Activated CD8-positive, alpha-beta T cell treated with anti-CD3 and anti-CD28 coated beads for 36 hours (primary cell): ENCODE measurements at regions not wholly inside any gene's neighbourhood (a gene's known extent, or its start where the extent isn't known, plus 50 kb on each side); places are given as distances from the start of the nearest gene placed in this dataset.

Source experiments
- ATAC-seq: fragments of 200-7000 bp; cut with Tn5 transposase; one replicate; pipeline ENCODE4 v1.10.0; 2021; ENCODE audit warnings: mild to moderate bottlenecking, moderate library complexity
- CTCF ChIA-PET: fragments of 350-600 bp; sonication (Branson Sonifier 250); formaldehyde crosslinking; loops from one replicate; lab custom pipeline; 2021; ENCODE audit warnings: antibody characterized with exemption; lab: Charles Lee
- POLR2A ChIA-PET: fragments of 350-600 bp; sonication (Branson Sonifier 250); formaldehyde crosslinking; loops from one replicate; lab custom pipeline; 2021; ENCODE audit warnings: antibody characterized with exemption; lab: Charles Lee
- DNase-seq: peaks from one replicate; pipeline ENCODE4 v3.0.0-alpha.2; 2020
- H3K27ac Mint-ChIP-seq: one replicate; pipeline ENCODE4 v1.8.0; 2021; ENCODE audit warnings: mild to moderate bottlenecking, mixed read lengths
- H3K27me3 Mint-ChIP-seq: one replicate; pipeline ENCODE4 v1.8.0; 2021; ENCODE audit warnings: mixed read lengths
- H3K36me3 Mint-ChIP-seq: one replicate; pipeline ENCODE4 v1.8.0; 2021; ENCODE audit warnings: low read depth, mixed read lengths
- H3K4me1 Mint-ChIP-seq: one replicate; pipeline ENCODE4 v1.8.0; 2021; ENCODE audit warnings: low read depth, mixed read lengths
- H3K4me3 Mint-ChIP-seq: one replicate; pipeline ENCODE4 v1.8.0; 2021; ENCODE audit warnings: mild to moderate bottlenecking, moderate library complexity, mixed read lengths
- H3K9me3 Mint-ChIP-seq: one replicate; pipeline ENCODE4 v1.8.0; 2021; ENCODE audit warnings: mixed read lengths
- CTCF ChIP-seq: fragments of 200-600 bp; IDR thresholded peaks from one replicate; pipeline ENCODE4 v1.8.0; 2022; ENCODE audit warnings: antibody characterized with exemption, mild to moderate bottlenecking
- intact Hi-C: fragments of 100-400 bp; cut with micrococcal nuclease; formaldehyde crosslinking; loops from one replicate; pipeline ENCODE4 v1.10.0; 2022

DNA sequence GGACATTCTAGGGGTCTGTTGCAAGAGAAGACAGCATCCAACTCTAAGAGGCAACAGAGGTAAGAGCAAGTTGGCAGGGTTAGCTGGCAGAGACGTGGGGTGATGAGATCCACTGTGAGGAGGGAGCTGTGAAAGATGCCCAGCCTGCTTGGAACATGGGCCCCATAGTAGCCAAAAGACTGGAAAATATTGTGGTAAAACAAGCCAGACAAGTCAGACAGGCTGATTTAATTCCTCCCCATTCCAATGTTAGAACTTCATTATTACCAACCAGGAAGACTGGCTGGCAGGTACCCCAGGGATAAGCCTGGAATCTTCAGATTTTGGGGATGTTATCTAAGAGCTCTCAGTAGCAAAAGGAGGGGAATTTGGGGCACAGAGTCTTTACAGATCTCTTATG lies 181.3 kb downstream of the SEC61B start:
- Mint-ChIP-seq H3K4me1 (no peaks in the 10 kb centered on the region), H3K4me3 (no peak overlapping the region), H3K27me3 (peaks cover 4% of the 10 kb centered on the region), H3K36me3 (no peaks in the 10 kb centered on the region), H3K9me3 (no peaks in the 10 kb centered on the region), H3K27ac (no peak overlapping the region)
- CTCF ChIA-PET: no interaction called here
- no peak for TF ChIP-seq CTCF
- intact Hi-C loops: no loop called here
- DNase-seq: no peak
- ATAC-seq: no peak
- POLR2A ChIA-PET: interaction anchor here (0.6 kb wide), 1 partner anchor 11 kb away, joined by 4 read pairs; no protein-coding TSS in a partner anchor

- ChIA-PET CTCF (no interaction called here), POLR2A (no interaction called here)
- intact Hi-C loops: no loop called here
- ATAC-seq (no peak), DNase-seq (no peak)
- Mint-ChIP-seq H3K27ac (no peak overlapping the region), H3K27me3 (peaks cover 4% of the 10 kb centered on the region), H3K4me3 (no peak overlapping the region), H3K9me3 (no peaks in the 10 kb centered on the region), H3K4me1 (no peaks in the 10 kb centered on the region), H3K36me3 (no peaks in the 10 kb centered on the region)
- no peak for TF ChIP-seq CTCF
Measured at GRCh38 chr9:99405359-99405758, 183.3 kb downstream of the SEC61B start.

DNA sequence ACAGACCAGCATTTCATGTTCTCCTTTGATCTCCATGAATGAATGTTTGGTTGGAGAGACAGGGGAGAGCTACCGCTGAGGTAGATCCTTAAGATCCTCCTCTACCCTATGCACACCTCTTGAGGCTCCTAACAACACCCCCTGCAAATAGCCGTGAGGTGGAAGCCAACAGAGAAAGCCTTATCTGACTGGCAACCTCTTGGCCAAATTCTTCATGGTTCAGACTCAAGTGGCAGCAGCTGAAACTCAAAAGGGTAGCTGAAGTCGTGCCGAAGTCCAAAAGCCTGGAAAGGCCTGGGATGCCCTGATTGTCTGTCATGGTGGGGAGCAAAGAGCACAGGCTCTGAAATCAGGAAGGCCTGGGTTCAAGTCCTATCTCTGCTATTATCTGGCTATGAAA lies 184.9 kb downstream of the SEC61B start:
- DNase-seq (no peak), ATAC-seq (no peak)
- no peak overlapping the region for H3K4me3 Mint-ChIP-seq
- POLR2A ChIA-PET: interaction anchor here (0.6 kb wide), 1 partner anchor 209 kb away, joined by 3 read pairs; no protein-coding TSS in a partner anchor
- H3K4me1 Mint-ChIP-seq: no peaks in the 10 kb centered on the region
- CTCF ChIA-PET: interaction anchor here (1.1 kb wide), 1 partner anchor 141 kb away, joined by 3 read pairs; no protein-coding TSS in a partner anchor
- H3K9me3 Mint-ChIP-seq: no peaks in the 10 kb centered on the region
- H3K36me3 Mint-ChIP-seq: no peaks in the 10 kb centered on the region
- peaks cover 3% of the 10 kb centered on the region for H3K27me3 Mint-ChIP-seq
- TF ChIP-seq CTCF: no peak
- no peak overlapping the region for H3K27ac Mint-ChIP-seq
- intact Hi-C loops: no loop called here

GRCh38 chr9:99411068-99411467 lies 189.0 kb downstream of the SEC61B start:
- intact Hi-C loops: no loop called here
- ChIA-PET POLR2A (interaction anchor here (0.6 kb wide), 1 partner anchor 1268 kb away, joined by 3 read pairs; no protein-coding TSS in a partner anchor), CTCF (no interaction called here)
- H3K27ac Mint-ChIP-seq: no peak overlapping the region
- DNase-seq (no peak), ATAC-seq (no peak)
- H3K9me3 Mint-ChIP-seq: no peaks in the 10 kb centered on the region
- no peak overlapping the region for H3K4me3 Mint-ChIP-seq
- H3K36me3 Mint-ChIP-seq: no peaks in the 10 kb centered on the region
- peaks cover 3% of the 10 kb centered on the region for H3K4me1 Mint-ChIP-seq
- no peak for TF ChIP-seq CTCF
- H3K27me3 Mint-ChIP-seq: no peaks in the 10 kb centered on the region

DNA sequence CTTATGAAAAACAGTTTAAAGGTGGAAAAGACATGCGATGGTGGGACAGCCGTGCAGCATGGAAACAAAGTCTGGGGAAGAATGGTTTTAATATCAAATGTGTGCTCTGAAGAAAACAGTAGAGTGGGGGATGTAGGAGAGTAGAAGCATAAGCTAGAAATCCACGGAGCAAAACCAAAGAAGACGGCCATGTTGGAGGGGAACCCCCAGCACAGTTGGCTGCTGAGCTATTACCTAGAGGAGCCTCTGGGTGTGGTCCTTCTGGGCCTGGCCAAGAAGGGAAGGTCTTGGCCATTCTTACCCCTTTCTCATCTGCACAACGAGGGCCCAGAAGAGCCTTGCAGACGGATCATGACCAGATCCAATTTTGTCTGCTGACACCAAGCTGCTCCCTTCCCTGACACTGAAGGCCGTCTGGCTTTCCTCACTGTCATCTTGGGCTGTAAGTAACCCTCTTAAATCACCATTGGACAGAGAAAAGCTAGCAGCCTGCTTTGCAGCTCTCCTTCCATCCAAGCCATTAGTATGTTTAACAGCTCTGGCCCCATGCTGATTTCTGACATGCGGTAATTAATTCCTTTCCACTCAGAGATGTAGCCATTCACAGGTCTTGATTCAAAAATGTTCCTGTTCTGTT lies 189.5 kb downstream of the SEC61B start:
- TF ChIP-seq CTCF: no peak
- Mint-ChIP-seq H3K9me3 (no peaks in the 10 kb centered on the region), H3K4me3 (no peak overlapping the region), H3K27me3 (no peaks in the 10 kb centered on the region), H3K27ac (no peak overlapping the region), H3K4me1 (peaks cover 5% of the 10 kb centered on the region), H3K36me3 (no peaks in the 10 kb centered on the region)
- intact Hi-C loops: no loop called here
- CTCF ChIA-PET: interaction anchor here (0.9 kb wide), 1 partner anchor 227 kb away, joined by 3 read pairs; no protein-coding TSS in a partner anchor
- POLR2A ChIA-PET: interaction anchor here (0.6 kb wide), 1 partner anchor 1269 kb away, joined by 3 read pairs; no protein-coding TSS in a partner anchor
- no peak for DNase-seq
- no peak for ATAC-seq
